ENCODE measurements at regions not wholly inside any gene's neighbourhood (a gene's known extent, or its start where the extent isn't known, plus 50 kb on each side); places are given as distances from the start of the nearest gene placed in this dataset.

- 99% methylated on average over 9 of the region's 19 CpGs; no CpG with 5 or more reads in 1 of the 2 experiments for whole genome bisulfite sequencing, 2 experiments (ENCODE audit: extremely low coverage in 2 of 2, insufficient read length in 1 of 2)
- Histone ChIP-seq H3K9me3 (ENCODE audit: control insufficient read depth, insufficient read depth, low read length) (no peaks in the 10 kb centered on the region; the same call in 1 of the 2 replicates), H3K4ac (ENCODE audit: low read depth, low read length) (no peak overlapping the region), H2AK9ac (replicated peaks; ENCODE audit: low read depth, low read length, poor library complexity) (no peak overlapping the region), H3K4me2 (ENCODE audit: low read depth, low read length) (no peak overlapping the region), H2AFZ (replicated peaks; ENCODE audit: low read length, poor library complexity) (no peak overlapping the region), H4K20me1 (ENCODE audit: insufficient read depth, low read length) (no peaks in the 10 kb centered on the region), H3K14ac (replicated peaks; ENCODE audit: low read depth, low read length) (no peak overlapping the region), H2BK15ac (ENCODE audit: low read depth, low read length) (no peak overlapping the region), H3K9me1 (ENCODE audit: insufficient read depth, low read length) (no peaks in the 10 kb centered on the region; the same call in 1 of the 2 replicates), H3K27ac (ENCODE audit: insufficient read depth, low read length) (no peak overlapping the region), H3K36me3 (ENCODE audit: control insufficient read depth, insufficient read depth, low read length) (no peaks in the 10 kb centered on the region), H4K8ac (ENCODE audit: low read depth in 2 of 2, low read length in 2 of 2) (no peak overlapping the region), H3K4me3 (ENCODE audit: insufficient read depth, low read depth, low read length) (no peak overlapping the region), H2BK120ac (ENCODE audit: low read depth, low read length) (no peak overlapping the region), H3K27me3 (ENCODE audit: control insufficient read depth, insufficient read depth, low read length) (peaks cover 1% of the 10 kb centered on the region; the same call in 1 of the 2 replicates), H3K23ac (ENCODE audit: low read depth, low read length) (no peak overlapping the region), H4K5ac (ENCODE audit: low read depth, low read length) (no peak overlapping the region), H3K4me1 (ENCODE audit: control insufficient read depth, insufficient read depth, low read length) (no peaks in the 10 kb centered on the region), H3K9ac (ENCODE audit: low read depth, low read length) (no peak overlapping the region), H3K79me1 (ENCODE audit: low read depth in 1 of 2, low read length in 2 of 2) (no peaks in the 10 kb centered on the region), H4K91ac (ENCODE audit: insufficient read depth, low read depth, low read length) (no peak overlapping the region), H2BK5ac (ENCODE audit: low read depth, low read length, poor library complexity, severe bottlenecking) (no peak overlapping the region), H2AK5ac (ENCODE audit: low read depth, low read length) (no peak overlapping the region), H3K18ac (ENCODE audit: low read depth, low read length) (no peak overlapping the region), H3K56ac (ENCODE audit: extremely low read depth, insufficient read depth, low read length) (no peak overlapping the region), H2BK20ac (ENCODE audit: low read depth, low read length) (no peak overlapping the region)
- no TSS peak for BruUV-seq (replicated peaks)
- ChIA-PET POLR2A (ENCODE audit: unreplicated experiment) (no interaction called here), CTCF (no interaction called here)
- TF ChIP-seq MXI1 (IDR thresholded peaks at IDR 0.05; ENCODE audit: borderline replicate concordance, low read depth, low read length) = no peak
- intact Hi-C loops (cut with micrococcal nuclease) (no loop called here), in situ Hi-C loops (cut with MboI; ENCODE audit: low sequenced_read_pairs) (no loop called here), dilution Hi-C loops (cut with HindIII; ENCODE audit: low sequenced_read_pairs, unreplicated experiment) (no loop called here)
- no peak for DNase-seq
- no peak for ATAC-seq (ENCODE audit: low read depth)
Measured at GRCh38 chrX:45664727-45665290, 464.1 kb upstream of the DIPK2B start.

All from IMR-90 (cell line).